GM12878 (cell line): ENCODE measurements at regions not wholly inside any gene's neighbourhood (a gene's known extent, or its start where the extent isn't known, plus 50 kb on each side); places are given as distances from the start of the nearest gene placed in this dataset.

Experiments used
- ATAC-seq: fragments of 200-7000 bp; cut with Tn5 transposase; 3 replicates; pipeline ENCODE4 v1.9.1; 2020; ENCODE audit warnings: mild to moderate bottlenecking, moderate library complexity
- BruUV-seq: library from RNA; stranded (reverse); fragments of 400-500 nt; replicated peaks from 2 replicates; lab custom pipeline; 2021; lab: Mats Ljungman, UMichigan
- CTCF ChIA-PET: fragments of 300-600 bp; sonication (Branson Sonifier 250); formaldehyde crosslinking; extraction: SDS; loops from one replicate; lab custom pipeline; 2021; ENCODE audit warnings: inconsistent platforms; lab: Yijun Ruan, JAX
- POLR2A ChIA-PET: fragments of 350-600 bp; formaldehyde crosslinking; extraction: SDS; loops from one replicate; lab custom pipeline; 2021; ENCODE audit warnings: inconsistent platforms; lab: Charles Lee
- RAD21 ChIA-PET: fragments of 300-600 bp; sonication (Branson Sonifier 250); formaldehyde crosslinking; loops from one replicate; lab custom pipeline; 2023; ENCODE audit warnings: antibody characterized with exemption; ENCODE audit not compliant: unreplicated experiment; lab: Charles Lee
- SMC1A ChIA-PET: fragments of 300-600 bp; sonication (Branson Sonifier 250); formaldehyde crosslinking; loops from one replicate; lab custom pipeline; 2023; ENCODE audit not compliant: unreplicated experiment, uncharacterized antibody; lab: Charles Lee
- DNase-seq: peaks from one replicate; pipeline ENCODE4 v3.0.0-alpha.2; 2011; ENCODE audit warnings: low read depth, low spot score
- FAIRE-seq: peaks from 3 replicates; lab custom pipeline; 2011; peaks lifted over from hg19 to GRCh38; lab: Jason Lieb, UNC
- H2AFZ ChIP-seq: 2 replicates; pipeline ENCODE4 v1.6.0; 2011; ENCODE audit warnings: low read depth, low read length, control low read depth; ENCODE audit not compliant: control insufficient read depth
- H3K27ac ChIP-seq: 2 replicates; pipeline ENCODE4 v1.5.1; 2011; ENCODE audit warnings: control low read depth; ENCODE audit not compliant: control insufficient read depth, insufficient read depth
- H3K27me3 ChIP-seq, 2 experiments: replicated peaks in 1 of 2; 2 replicates each; pipeline versions ENCODE4 v1.6.0 to v1.6.1; 2011; ENCODE audit warnings: low read length in 1 of 2; ENCODE audit not compliant: control insufficient read depth in 2 of 2, insufficient read depth in 2 of 2
- H3K36me3 ChIP-seq, 2 experiments: 2 replicates each; pipeline ENCODE4 v1.5.1; 2011; ENCODE audit warnings: low read length in 1 of 2; ENCODE audit not compliant: control insufficient read depth in 2 of 2, insufficient read depth in 2 of 2
- H3K4me1 ChIP-seq: 2 replicates; pipeline ENCODE4 v1.6.1; 2011; ENCODE audit warnings: mild to moderate bottlenecking, low read length, moderate library complexity, mixed read lengths; ENCODE audit not compliant: control insufficient read depth, insufficient read depth
- H3K4me2 ChIP-seq: 2 replicates; pipeline ENCODE4 v1.6.0; 2011; ENCODE audit warnings: control low read depth; ENCODE audit not compliant: control insufficient read depth, insufficient read depth
- H3K4me3 ChIP-seq: fragments of 200-600 bp; sonication (generic); 2 replicates; pipeline ENCODE4 v1.5.1; 2016
- H3K79me2 ChIP-seq: 2 replicates; pipeline ENCODE4 v1.6.0; 2011; ENCODE audit warnings: low read length; ENCODE audit not compliant: control insufficient read depth, insufficient read depth
- H3K9ac ChIP-seq: 2 replicates; pipeline ENCODE4 v1.8.0; 2011; ENCODE audit warnings: low read length, control low read depth, mixed read lengths; ENCODE audit not compliant: control insufficient read depth, insufficient read depth
- H3K9me3 ChIP-seq: replicated peaks from 3 replicates; pipeline ENCODE4 v1.5.1; 2011; ENCODE audit warnings: mild to moderate bottlenecking, low read length; ENCODE audit not compliant: control insufficient read depth, insufficient read depth
- H4K20me1 ChIP-seq: 2 replicates; pipeline ENCODE4 v1.6.0; 2011; ENCODE audit not compliant: control insufficient read depth, insufficient read depth
- CEBPZ ChIP-seq: fragments of 150-350 bp; IDR thresholded peaks from 2 replicates; pipeline ENCODE4 v1.6.1; 2016; ENCODE audit warnings: low read depth, low read length
- GATAD2B ChIP-seq: fragments of 450-650 bp; conservative IDR thresholded peaks from 2 replicates; pipeline ENCODE4 v1.6.1; 2017; ENCODE audit warnings: low read depth, mild to moderate bottlenecking, moderate library complexity
- NBN ChIP-seq: fragments of 450-650 bp; IDR thresholded peaks from 2 replicates; pipeline ENCODE4 v1.6.1; 2016
- NFXL1 ChIP-seq: fragments of 450-650 bp; IDR thresholded peaks from 2 replicates; pipeline ENCODE4 v1.6.1; 2017; ENCODE audit warnings: antibody characterized with exemption, mild to moderate bottlenecking, borderline replicate concordance
- POLR2A ChIP-seq: IDR thresholded peaks from 2 replicates; pipeline ENCODE4 v1.6.1; 2011; ENCODE audit warnings: low read depth, mild to moderate bottlenecking, low read length
- PRDM15 ChIP-seq: fragments of 450-650 bp; formaldehyde crosslinking; IDR thresholded peaks from 2 replicates; pipeline ENCODE4 v1.4.0; 2020; ENCODE audit warnings: mild to moderate bottlenecking, moderate library complexity
- SRF ChIP-seq, 2 experiments: IDR thresholded peaks; 2 replicates each; pipeline ENCODE4 v1.6.1; 2011; ENCODE audit warnings: low read depth in 2 of 2, low read length in 2 of 2, mild to moderate bottlenecking in 1 of 2, moderate library complexity in 1 of 2
- TCF12 ChIP-seq: IDR thresholded peaks from 2 replicates; pipeline ENCODE4 v1.6.1; 2011; ENCODE audit warnings: low read depth, mild to moderate bottlenecking, low read length
- ZNF24 ChIP-seq: fragments of 450-650 bp; IDR thresholded peaks from 2 replicates; pipeline ENCODE4 v1.6.1; 2017; ENCODE audit warnings: antibody characterized with exemption, mild to moderate bottlenecking
- WGBS: methylation state at CpG from one replicate; pipeline ENCODE4 v1.1.6; 2016; ENCODE audit warnings: low lambda C conversion rate; ENCODE audit not compliant: insufficient replicate concordance, insufficient coverage; ENCODE audit errors: missing lambda C conversion rate; 5-methylcytosine and 5-hydroxymethylcytosine counted together
- in situ Hi-C: fragments of 300-500 bp; cut with MboI; formaldehyde crosslinking; loops from 9 replicates; pipeline ENCODE4 v1.14.3; 2018; ENCODE audit warnings: mixed read lengths
- intact Hi-C: fragments of 100-400 bp; cut with micrococcal nuclease; formaldehyde crosslinking; loops from one replicate; pipeline ENCODE4 v1.14.2; 2022; ENCODE audit not compliant: unreplicated experiment

- Histone ChIP-seq H3K9ac (no peak overlapping the region), H3K4me1 (peaks cover 14% of the 10 kb centered on the region), H3K27me3 (no peaks in the 10 kb centered on the region), H3K4me3 (no peak overlapping the region), H3K79me2 (no peaks in the 10 kb centered on the region), H3K9me3 (no peaks in the 10 kb centered on the region), H3K27ac (no peak overlapping the region), H4K20me1 (no peaks in the 10 kb centered on the region), H2AFZ (no peak overlapping the region), H3K36me3 (no peaks in the 10 kb centered on the region), H3K4me2 (no peak overlapping the region)
- intact Hi-C loops (no loop called here), in situ Hi-C loops (no loop called here)
- DNase-seq (no peak), ATAC-seq (no peak), FAIRE-seq (no peak)
- TF ChIP-seq NFXL1 (no peak), CEBPZ (no peak), GATAD2B (no peak), ZNF24 (no peak), NBN (no peak), PRDM15 (CRISPR knock-in tag) (no peak), SRF (IDR thresholded peaks at IDR 0.05; ENCODE audit: low read depth in 2 of 2, low read length in 2 of 2) (no peak), TCF12 (no peak), POLR2A (no peak)
- ChIA-PET RAD21 (no interaction called here), SMC1A (no interaction called here), POLR2A (no interaction called here), CTCF (interaction anchor here (1.0 kb wide), 1 partner anchor 50 kb away, joined by 4 read pairs; no protein-coding TSS in a partner anchor)
- no TSS peak for BruUV-seq
- WGBS = 40% methylated on average over 3 of the region's 3 CpGs
These were observed 76.6 kb upstream of the PPM1J start for GRCh38 chr1:112791723-112792104.
